Stimulated activated CD8-positive, alpha-beta memory T cell treated with anti-CD3 and anti-CD28 coated beads, Interleukin-12 subunit alpha, Interleukin-12 subunit beta, amount 100 ng/mL, for 24 hours (primary cell): ENCODE measurements at regions not wholly inside any gene's neighbourhood (a gene's known extent, or its start where the extent isn't known, plus 50 kb on each side); places are given as distances from the start of the nearest gene placed in this dataset.

Experiments used
- DNase-seq: peaks from one replicate; pipeline ENCODE4 v3.0.0-alpha.2; 2020; ENCODE audit errors: extremely low read depth

DNA sequence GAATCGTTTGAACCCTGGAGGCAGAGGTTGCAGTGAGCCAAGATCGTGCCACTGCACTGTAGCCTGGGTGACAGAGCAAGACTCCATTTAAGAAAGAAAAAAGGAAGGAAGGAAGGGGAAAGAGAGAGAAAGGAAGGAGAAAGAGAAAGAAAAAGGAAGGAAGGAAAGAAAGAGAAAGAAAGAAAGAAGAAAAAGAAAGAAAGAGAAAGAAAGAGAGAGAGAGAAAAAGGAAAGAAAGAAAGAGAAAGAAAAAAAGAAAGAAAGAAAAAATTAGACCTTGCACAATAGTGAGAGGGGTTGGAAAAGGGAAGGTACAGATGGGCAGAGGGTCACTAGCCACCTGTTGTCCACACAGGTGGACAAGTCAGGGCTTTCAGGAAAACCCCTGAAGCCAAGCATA is 57.6 kb upstream of the RTL6 start:
- no peak for DNase-seq

DNA sequence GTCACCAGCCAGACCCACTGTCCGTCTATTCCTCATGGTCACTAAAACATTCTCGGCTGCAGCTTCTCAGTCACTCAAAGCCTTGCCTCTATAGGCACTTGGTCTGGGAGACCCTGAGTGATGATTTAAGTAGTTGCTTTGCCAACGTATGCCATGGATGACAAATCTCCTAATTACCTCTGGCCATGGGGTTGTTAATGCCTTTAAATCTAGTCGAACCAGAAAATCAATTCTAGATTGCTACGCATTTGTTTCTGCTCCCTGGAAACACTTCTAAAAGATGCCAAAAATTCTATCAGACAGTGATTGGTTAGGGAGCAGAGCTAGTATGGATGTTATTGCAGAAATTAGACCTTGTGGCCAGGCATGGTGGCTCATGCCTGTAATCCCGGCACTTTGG is 57.0 kb upstream of the RTL6 start:
- no peak for DNase-seq

DNA sequence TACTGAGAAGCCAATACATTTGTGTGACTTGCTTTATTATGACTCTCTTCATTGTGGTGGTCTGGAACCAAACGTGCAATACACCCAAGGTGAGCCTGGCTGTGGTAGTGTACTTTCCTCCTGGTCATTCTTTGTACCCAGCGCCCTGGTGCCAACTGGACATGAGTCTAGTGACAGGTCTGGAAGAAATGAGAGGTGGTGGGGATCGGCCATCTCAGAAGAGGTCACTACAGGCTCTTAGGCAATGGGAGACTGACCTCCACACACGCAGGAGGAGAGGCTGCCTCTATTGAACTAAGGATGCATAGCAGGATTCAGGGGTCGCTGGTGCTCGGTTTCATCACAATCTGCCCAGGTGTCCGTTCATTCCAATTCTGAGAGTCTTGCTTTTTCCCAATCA is 56.4 kb upstream of the RTL6 start:
- no peak for DNase-seq

DNA sequence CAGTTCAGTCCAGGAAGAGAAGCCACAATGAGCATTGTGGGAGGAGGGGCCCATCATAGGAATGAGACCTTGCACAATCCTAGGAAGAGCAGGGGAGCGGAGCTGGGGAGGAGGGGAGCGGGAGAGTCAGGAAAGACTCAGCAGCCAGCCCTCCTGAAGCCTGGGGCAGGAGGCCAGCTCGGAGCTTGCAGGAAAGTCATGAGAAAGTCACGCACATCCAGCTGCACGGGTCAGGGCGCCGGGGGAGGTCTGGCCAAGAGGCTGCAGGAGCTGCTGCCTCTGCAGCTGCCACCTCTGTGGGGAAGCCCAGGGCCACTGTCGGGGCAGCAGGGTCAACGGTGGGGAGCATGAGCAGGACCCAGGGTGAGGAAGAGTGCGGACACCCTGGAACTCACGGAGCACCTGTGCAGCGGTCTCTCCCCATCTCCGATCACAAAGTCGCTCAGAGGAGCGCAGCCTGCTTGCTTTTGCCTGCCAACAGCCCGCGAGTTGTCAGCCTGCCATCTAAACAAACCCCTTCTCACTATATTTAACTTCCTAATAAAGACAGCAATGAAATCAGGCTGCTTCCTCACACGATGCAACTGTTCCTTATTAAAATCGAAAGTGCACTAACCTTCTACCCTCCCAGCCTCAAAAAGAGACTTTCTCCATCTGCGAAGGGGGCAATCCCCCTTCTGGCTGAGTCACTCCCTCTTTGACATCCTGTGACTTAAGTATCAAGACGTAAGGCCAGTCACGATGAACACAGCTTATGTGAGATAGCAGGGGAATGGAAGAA is 52.9 kb upstream of the RTL6 start:
- DNase-seq, result no peak

DNA sequence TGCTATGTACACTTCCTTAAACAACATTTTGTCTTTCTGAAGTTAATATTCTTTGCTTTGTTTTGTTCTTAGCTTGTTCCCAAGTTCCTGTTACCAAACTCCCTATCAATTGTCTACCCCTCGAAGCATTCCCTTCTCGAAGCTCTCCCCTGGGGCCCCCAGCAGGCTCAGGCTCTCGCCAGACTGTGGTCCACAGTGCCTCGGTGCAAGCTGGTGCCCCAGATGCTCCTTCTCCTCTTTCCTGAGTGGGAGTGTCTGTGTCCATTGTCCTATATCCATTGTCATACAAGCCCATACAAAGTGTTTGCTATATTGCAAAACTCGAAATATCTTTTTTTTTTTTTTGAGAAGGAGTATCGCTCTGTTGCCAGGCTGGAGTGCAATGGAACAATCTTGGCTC is 51.7 kb upstream of the RTL6 start:
- no peak for DNase-seq

DNA sequence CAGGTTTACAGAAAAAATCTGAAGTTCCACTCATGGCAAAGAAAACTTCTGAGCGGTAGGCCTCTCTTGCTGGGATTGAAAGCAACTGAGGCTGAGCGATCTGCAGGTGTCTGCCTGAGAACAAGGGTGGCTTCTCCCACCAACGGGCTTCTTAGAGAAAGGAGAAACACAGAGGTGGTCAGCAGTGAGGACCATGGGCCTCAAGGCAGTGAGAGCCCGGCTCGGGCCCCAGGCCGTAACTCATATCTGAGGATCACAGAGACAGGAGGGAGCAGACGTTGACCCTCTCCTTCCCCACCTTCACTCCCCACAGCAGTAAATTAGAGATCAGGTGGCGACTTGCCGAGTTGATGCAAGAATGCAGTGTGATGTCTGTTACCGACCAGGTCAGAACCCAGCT is 50.9 kb upstream of the RTL6 start:
- no peak for DNase-seq
